GM13977 (cell line): ENCODE measurements at regions not wholly inside any gene's neighbourhood (a gene's known extent, or its start where the extent isn't known, plus 50 kb on each side); places are given as distances from the start of the nearest gene placed in this dataset.

ENCODE experiments used
- DNase-seq: peaks from one replicate; pipeline ENCODE4 v3.0.0; 2012; ENCODE audit warnings: low spot score
- CTCF ChIP-seq: IDR thresholded peaks from 2 replicates; pipeline ENCODE4 v1.5.1; 2012; ENCODE audit warnings: mild to moderate bottlenecking, control low read depth; ENCODE audit not compliant: insufficient read depth; ENCODE audit errors: extremely low read depth, missing control alignments
- in situ Hi-C: fragments of 300-500 bp; cut with MboI; formaldehyde crosslinking; loops from one replicate; pipeline ENCODE4 v1.12.0; 2022; ENCODE audit warnings: low sequenced_read_pairs, low pct_unique_long_range_greater_than_20kb, mixed read lengths, inconsistent platforms; ENCODE audit not compliant: unreplicated experiment

GRCh38 chrX:38929966-38930421 is 128.7 kb downstream of the MID1IP1 start:
- in situ Hi-C loops = no loop called here
- TF ChIP-seq CTCF = no peak
- no peak for DNase-seq

GRCh38 chrX:38930474-38930873 is 129.2 kb downstream of the MID1IP1 start:
- no peak for TF ChIP-seq CTCF
- in situ Hi-C loops = no loop called here
- DNase-seq = no peak

GRCh38 chrX:38935561-38935960 is 134.3 kb downstream of the MID1IP1 start:
- TF ChIP-seq CTCF = no peak
- in situ Hi-C loops = no loop called here
- DNase-seq = no peak

- DNase-seq = no peak
- in situ Hi-C loops = no loop called here
- TF ChIP-seq CTCF = no peak
Observed at GRCh38 chrX:38937400-38937799, 136.1 kb downstream of the MID1IP1 start.

- no peak for TF ChIP-seq CTCF
- DNase-seq = no peak
- in situ Hi-C loops = no loop called here
Observed at GRCh38 chrX:38937926-38938325, 136.7 kb downstream of the MID1IP1 start.

GRCh38 chrX:38939067-38939466 is 137.8 kb downstream of the MID1IP1 start:
- in situ Hi-C loops = no loop called here
- DNase-seq = no peak

More at GRCh38 chrX:38939067-38939466, 137.8 kb downstream of the MID1IP1 start:
- no peak for TF ChIP-seq CTCF
